Mucosa of stomach (tissue), 1 donor: ENCODE measurements at regions not wholly inside any gene's neighbourhood (a gene's known extent, or its start where the extent isn't known, plus 50 kb on each side); places are given as distances from the start of the nearest gene placed in this dataset.
"Not testable (repeated sequence)": the region's sequence is repeated elsewhere in the genome, so short reads cannot be mapped to it uniquely, and the experiment has no call there.

Experiments
- H3K27me3 ChIP-seq: one replicate; pipeline ENCODE4 v1.7.0; 2013; ENCODE audit warnings: mild to moderate bottlenecking, low read length; ENCODE audit not compliant: control insufficient read depth, insufficient read depth
- H3K36me3 ChIP-seq: one replicate; pipeline ENCODE4 v1.7.0; 2013; ENCODE audit warnings: low read length; ENCODE audit not compliant: control insufficient read depth, insufficient read depth
- H3K4me1 ChIP-seq: one replicate; pipeline ENCODE4 v1.7.0; 2013; ENCODE audit warnings: mild to moderate bottlenecking, low read length; ENCODE audit not compliant: control insufficient read depth, insufficient read depth
- H3K4me3 ChIP-seq: one replicate; pipeline ENCODE4 v1.7.0; 2013; ENCODE audit warnings: low read length
- H3K9ac ChIP-seq: one replicate; pipeline ENCODE4 v1.7.0; 2013; ENCODE audit warnings: mild to moderate bottlenecking, low read length, moderate library complexity
- H3K9me3 ChIP-seq: one replicate; pipeline ENCODE4 v1.7.0; 2013; ENCODE audit warnings: mild to moderate bottlenecking, low read length, moderate library complexity; ENCODE audit not compliant: control insufficient read depth
- donor health status: Pancreatic carcinoma.

- not testable (repeated sequence) for H3K36me3 ChIP-seq, H3K4me1 ChIP-seq
Observed at GRCh38 chr15:85255502-85255901, 124.9 kb upstream of the AKAP13 start.

DNA sequence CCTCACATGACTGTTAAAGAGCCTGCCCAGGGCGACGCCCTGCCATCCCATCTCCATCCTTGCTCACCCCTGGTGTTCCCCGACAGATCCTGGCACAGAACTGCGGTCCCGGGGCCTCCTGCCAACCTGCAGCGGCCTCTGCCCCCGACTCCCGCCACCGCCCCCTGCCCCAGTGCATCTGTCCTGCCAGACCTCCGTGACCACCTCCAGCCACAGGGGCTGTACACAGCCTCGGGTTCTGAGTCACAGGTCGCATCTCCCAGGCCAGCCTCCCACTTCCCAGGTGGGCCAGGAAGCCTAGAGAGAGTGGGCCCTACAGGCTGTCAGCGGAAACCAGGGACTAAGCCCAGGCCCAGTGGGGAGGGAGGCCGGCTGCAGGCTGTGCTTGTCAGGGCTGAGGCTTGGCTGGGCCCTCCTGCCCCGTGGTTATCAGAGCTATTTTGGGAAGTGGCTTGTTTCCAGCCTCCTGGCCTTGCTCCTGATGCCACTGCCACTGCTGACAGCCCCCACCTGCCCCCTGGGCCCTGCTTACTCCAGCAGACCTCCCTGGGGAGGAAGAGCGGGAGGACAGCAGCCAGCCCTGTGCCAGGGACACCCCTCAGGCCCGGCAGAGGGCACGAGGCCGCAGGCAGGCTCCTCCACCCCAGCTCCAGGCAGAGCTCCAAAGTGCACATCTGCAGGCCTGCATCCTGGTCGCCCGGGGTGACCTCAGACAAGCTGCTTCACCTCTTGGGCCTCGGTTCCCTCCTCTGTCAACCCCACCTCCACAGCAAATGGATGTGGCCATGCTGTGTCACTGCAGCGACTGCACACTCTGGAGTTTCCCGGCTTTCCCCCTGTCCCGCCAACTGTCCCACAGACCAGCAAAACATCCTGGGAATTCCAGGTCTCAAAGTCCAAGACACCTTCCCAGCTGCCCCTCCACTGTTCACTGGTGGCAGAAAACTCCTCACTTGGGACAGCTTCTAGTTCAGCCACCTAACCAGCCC, 124.1 kb upstream of the AKAP13 start:
- not testable (repeated sequence) for H3K36me3 ChIP-seq, H3K9me3 ChIP-seq, H3K4me3 ChIP-seq, H3K9ac ChIP-seq, H3K27me3 ChIP-seq, H3K4me1 ChIP-seq

More at GRCh38 chr15:85255502-85255901, 124.9 kb upstream of the AKAP13 start:
- not testable (repeated sequence) for H3K9me3 ChIP-seq, H3K4me3 ChIP-seq, H3K27me3 ChIP-seq, H3K9ac ChIP-seq

GRCh38 chr15:85258062-85258445, 122.3 kb upstream of the AKAP13 start:
- H3K27me3 ChIP-seq, H3K4me3 ChIP-seq, H3K9me3 ChIP-seq, H3K4me1 ChIP-seq, H3K36me3 ChIP-seq, H3K9ac ChIP-seq: not testable (repeated sequence)

GRCh38 chr15:85258559-85259209, 121.7 kb upstream of the AKAP13 start:
- not testable (repeated sequence) for H3K27me3 ChIP-seq, H3K9me3 ChIP-seq, H3K36me3 ChIP-seq, H3K4me3 ChIP-seq, H3K9ac ChIP-seq, H3K4me1 ChIP-seq

- H3K4me3 ChIP-seq, H3K4me1 ChIP-seq, H3K27me3 ChIP-seq, H3K9me3 ChIP-seq, H3K36me3 ChIP-seq, H3K9ac ChIP-seq: not testable (repeated sequence)
Observed at GRCh38 chr15:85260526-85260925, 119.9 kb upstream of the AKAP13 start.

DNA sequence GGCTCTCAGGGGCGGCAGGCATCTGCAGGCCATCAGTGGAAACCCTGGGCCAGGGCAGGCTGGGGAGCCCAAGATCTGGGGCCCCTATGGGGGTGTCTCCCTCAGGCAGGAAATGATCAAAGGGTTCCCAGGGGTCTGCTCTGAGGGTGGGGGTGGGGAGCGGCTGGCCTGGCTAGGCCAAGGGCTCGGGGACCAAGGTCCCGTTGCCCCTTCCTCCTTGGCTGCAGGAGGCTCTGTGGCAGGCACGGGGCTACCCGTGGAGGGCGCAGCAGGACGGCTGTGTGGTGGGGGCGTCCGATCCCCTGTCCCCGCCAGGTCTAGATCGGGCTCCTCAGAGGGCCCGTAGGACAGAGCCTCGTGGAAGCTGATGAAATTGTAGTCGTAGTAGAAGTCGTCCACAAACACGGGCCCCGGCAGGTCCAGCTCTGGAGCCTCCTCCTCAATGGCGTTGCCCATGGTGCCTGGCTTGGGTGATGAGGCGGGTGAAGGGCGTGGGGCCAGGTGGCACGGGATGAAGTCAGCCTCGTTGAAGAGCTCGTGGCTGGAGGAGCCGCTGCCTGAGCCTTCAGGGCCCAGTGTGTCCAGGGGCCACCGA, 117.8 kb upstream of the AKAP13 start:
- H3K27me3 ChIP-seq, H3K9ac ChIP-seq, H3K36me3 ChIP-seq, H3K9me3 ChIP-seq, H3K4me1 ChIP-seq, H3K4me3 ChIP-seq: not testable (repeated sequence)

GRCh38 chr15:85263842-85264440, 116.5 kb upstream of the AKAP13 start:
- H3K9ac ChIP-seq, H3K9me3 ChIP-seq, H3K4me3 ChIP-seq, H3K27me3 ChIP-seq, H3K4me1 ChIP-seq, H3K36me3 ChIP-seq: not testable (repeated sequence)

DNA sequence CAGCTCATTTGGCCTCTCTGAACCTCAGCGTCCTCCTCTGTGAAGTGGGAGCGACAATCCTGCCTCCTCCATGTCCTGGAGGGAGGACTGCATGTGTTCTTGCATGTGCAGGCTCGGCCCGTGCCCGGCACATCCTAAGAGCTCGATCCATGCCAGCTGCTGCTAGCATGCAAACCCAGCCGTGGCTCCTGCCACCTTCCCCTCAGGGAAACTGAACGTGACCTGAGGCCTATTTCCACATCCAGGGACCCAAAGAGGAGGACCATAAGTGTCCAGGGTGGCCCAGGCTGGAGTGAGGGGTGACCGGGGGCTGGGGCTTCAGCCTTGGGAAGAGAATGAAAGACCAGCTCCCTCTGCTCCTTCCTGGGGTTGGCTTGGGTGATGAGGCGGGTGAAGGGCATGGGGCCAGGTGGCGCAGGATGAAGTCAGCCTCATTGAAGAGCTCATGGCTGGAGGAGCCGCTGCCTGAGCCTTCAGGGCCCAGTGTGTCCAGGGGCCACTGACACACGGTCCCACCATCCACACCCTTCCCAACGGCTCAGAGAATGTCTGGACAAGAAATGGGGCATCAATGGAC, 115.7 kb upstream of the AKAP13 start:
- not testable (repeated sequence) for H3K4me3 ChIP-seq, H3K9ac ChIP-seq, H3K36me3 ChIP-seq, H3K27me3 ChIP-seq, H3K4me1 ChIP-seq, H3K9me3 ChIP-seq

- H3K4me1 ChIP-seq, H3K27me3 ChIP-seq, H3K36me3 ChIP-seq, H3K4me3 ChIP-seq, H3K9me3 ChIP-seq, H3K9ac ChIP-seq: not testable (repeated sequence)
Observed at GRCh38 chr15:85267158-85267857, 113.1 kb upstream of the AKAP13 start.

GRCh38 chr15:85274315-85275050, 105.9 kb upstream of the AKAP13 start:
- Histone ChIP-seq H3K4me1 (no peaks in the 10 kb centered on the region), H3K9me3 (no peaks in the 10 kb centered on the region), H3K9ac (no peak overlapping the region), H3K27me3 (no peaks in the 10 kb centered on the region), H3K4me3 (no peak overlapping the region), H3K36me3 (no peaks in the 10 kb centered on the region)

DNA sequence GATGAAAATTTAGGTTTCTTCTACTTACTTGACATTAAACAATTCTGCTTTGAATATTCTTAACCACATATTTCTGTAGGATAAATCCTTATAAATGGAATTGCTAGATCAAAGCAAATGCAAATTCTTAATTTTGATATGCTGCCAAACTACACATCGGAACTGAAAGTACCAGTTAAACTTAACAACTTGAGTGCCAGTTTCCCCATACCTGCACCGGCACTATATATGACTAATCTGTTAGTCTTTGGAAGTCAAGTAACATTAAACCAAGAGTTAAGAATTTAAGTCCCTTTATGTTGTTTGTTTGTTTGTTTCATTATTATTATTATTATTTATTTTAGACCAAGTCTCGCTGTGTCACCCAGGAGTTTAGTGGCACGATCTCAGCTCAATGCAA, 103.9 kb upstream of the AKAP13 start:
- H3K36me3 ChIP-seq = no peaks in the 10 kb centered on the region
- H3K9me3 ChIP-seq = no peaks in the 10 kb centered on the region
- no peak overlapping the region for H3K9ac ChIP-seq
- no peaks in the 10 kb centered on the region for H3K27me3 ChIP-seq
- H3K4me3 ChIP-seq = no peak overlapping the region
- no peaks in the 10 kb centered on the region for H3K4me1 ChIP-seq
